ENCODE measurements at regions not wholly inside any gene's neighbourhood (a gene's known extent, or its start where the extent isn't known, plus 50 kb on each side); places are given as distances from the start of the nearest gene placed in this dataset.

- H3K4me3 ChIP-seq (ENCODE audit: control extremely low read depth in 1 of 5, extremely low read depth in 1 of 5, insufficient read depth in 1 of 5, low read depth in 2 of 5, low read length in 4 of 5): no peak overlapping the region
- no peak overlapping the region for H3K4me2 ChIP-seq (replicated peaks; ENCODE audit: low read depth, low read length, poor library complexity, severe bottlenecking)
- DNase-seq: no peak
- intact Hi-C loops (cut with micrococcal nuclease): no loop called here
- TF ChIP-seq EZH2 (IDR thresholded peaks at IDR 0.05; ENCODE audit: borderline replicate concordance, insufficient read depth, low read depth, low read length, poor library complexity, severe bottlenecking) (no peak), CTCF (IDR thresholded peaks at IDR 0.05) (no peak)
- CTCF ChIA-PET: no interaction called here
- H3K9ac ChIP-seq (ENCODE audit: low read length): no peak overlapping the region
- H3K36me3 ChIP-seq (replicated peaks in 1 of 2; ENCODE audit: control extremely low read depth in 1 of 2, control insufficient read depth in 1 of 2, extremely low read depth in 1 of 2, insufficient read depth in 2 of 2, low read length in 1 of 2): no peaks in the 10 kb centered on the region
- POLR2A ChIA-PET: no interaction called here
- H3K4me1 Mint-ChIP-seq: no peaks in the 10 kb centered on the region
- H3K9me3 Mint-ChIP-seq (ENCODE audit: insufficient read depth): no peaks in the 10 kb centered on the region
- H3K9me3 ChIP-seq (ENCODE audit: control extremely low read depth in 1 of 3, control insufficient read depth in 2 of 3, insufficient read depth in 1 of 3, low read length in 2 of 3): no peaks in the 10 kb centered on the region
- peaks cover 0 to 2% (median 0%) of the 10 kb centered on the region in 4 experiments for H3K27me3 ChIP-seq (replicated peaks in 1 of 4; ENCODE audit: control extremely low read depth in 1 of 4, control insufficient read depth in 3 of 4, insufficient read depth in 4 of 4, low read length in 3 of 4)
- H3K27ac Mint-ChIP-seq: no peak overlapping the region
- H2AFZ ChIP-seq (ENCODE audit: insufficient read depth, low read depth, low read length, poor library complexity, severe bottlenecking): no peak overlapping the region
- H3K4me1 ChIP-seq (ENCODE audit: control insufficient read depth in 2 of 2, insufficient read depth in 2 of 2, low read length in 2 of 2): no peaks in the 10 kb centered on the region
- H3K27me3 Mint-ChIP-seq: peaks cover 11% of the 10 kb centered on the region
- no peak overlapping the region for H3K27ac ChIP-seq (ENCODE audit: low read length in 2 of 2)
- H3K79me2 ChIP-seq (ENCODE audit: control insufficient read depth, insufficient read depth, low read length): no peaks in the 10 kb centered on the region
- no CpG with 5 or more reads among the region's 3 CpGs for WGBS (ENCODE audit: insufficient coverage)
- H4K20me1 ChIP-seq (ENCODE audit: control insufficient read depth, insufficient read depth, low read length, poor library complexity, severe bottlenecking): no peaks in the 10 kb centered on the region
- no peak for ATAC-seq (ENCODE audit: low read depth)
- H3K4me3 Mint-ChIP-seq: no peak overlapping the region
Observed at GRCh38 chr11:130526846-130527245, 78.4 kb downstream of the ADAMTS15 start.

- H3K9ac ChIP-seq (ENCODE audit: low read length): no peak overlapping the region
- H3K36me3 ChIP-seq (replicated peaks in 1 of 2; ENCODE audit: control extremely low read depth in 1 of 2, control insufficient read depth in 1 of 2, extremely low read depth in 1 of 2, insufficient read depth in 2 of 2, low read length in 1 of 2): no peaks in the 10 kb centered on the region
- no peaks in the 10 kb centered on the region for H3K4me1 Mint-ChIP-seq
- H3K27me3 Mint-ChIP-seq: peaks cover 7% of the 10 kb centered on the region
- H3K4me3 Mint-ChIP-seq: no peak overlapping the region
- H3K4me1 ChIP-seq (ENCODE audit: control insufficient read depth in 2 of 2, insufficient read depth in 2 of 2, low read length in 2 of 2): no peaks in the 10 kb centered on the region
- H3K27ac Mint-ChIP-seq: no peak overlapping the region
- ChIA-PET CTCF (no interaction called here), POLR2A (no interaction called here)
- no peaks in the 10 kb centered on the region for H3K9me3 Mint-ChIP-seq (ENCODE audit: insufficient read depth)
- H3K9me3 ChIP-seq (ENCODE audit: control extremely low read depth in 1 of 3, control insufficient read depth in 2 of 3, insufficient read depth in 1 of 3, low read length in 2 of 3): no peaks in the 10 kb centered on the region
- H4K20me1 ChIP-seq (ENCODE audit: control insufficient read depth, insufficient read depth, low read length, poor library complexity, severe bottlenecking): no peaks in the 10 kb centered on the region
- H3K27me3 ChIP-seq (replicated peaks in 1 of 4; ENCODE audit: control extremely low read depth in 1 of 4, control insufficient read depth in 3 of 4, insufficient read depth in 4 of 4, low read length in 3 of 4): peaks cover 0 to 2% (median 0%) of the 10 kb centered on the region in 4 experiments
- H3K4me2 ChIP-seq (replicated peaks; ENCODE audit: low read depth, low read length, poor library complexity, severe bottlenecking): no peak overlapping the region
- ATAC-seq (ENCODE audit: low read depth) (no peak), DNase-seq (no peak)
- no peak overlapping the region for H3K27ac ChIP-seq (ENCODE audit: low read length in 2 of 2)
- no peak overlapping the region for H2AFZ ChIP-seq (ENCODE audit: insufficient read depth, low read depth, low read length, poor library complexity, severe bottlenecking)
- no peak overlapping the region for H3K4me3 ChIP-seq (ENCODE audit: control extremely low read depth in 1 of 5, extremely low read depth in 1 of 5, insufficient read depth in 1 of 5, low read depth in 2 of 5, low read length in 4 of 5)
- TF ChIP-seq EZH2 (IDR thresholded peaks at IDR 0.05; ENCODE audit: borderline replicate concordance, insufficient read depth, low read depth, low read length, poor library complexity, severe bottlenecking) (no peak), CTCF (IDR thresholded peaks at IDR 0.05) (no peak)
- 45% methylated on average over 4 of the region's 5 CpGs for WGBS (ENCODE audit: insufficient coverage)
- no peaks in the 10 kb centered on the region for H3K79me2 ChIP-seq (ENCODE audit: control insufficient read depth, insufficient read depth, low read length)
- intact Hi-C loops (cut with micrococcal nuclease): no loop called here
Observed at GRCh38 chr11:130527636-130528297, 79.3 kb downstream of the ADAMTS15 start.

Measured in B cell (primary cell).